PC-3 (cell line): ENCODE measurements at regions not wholly inside any gene's neighbourhood (a gene's known extent, or its start where the extent isn't known, plus 50 kb on each side); places are given as distances from the start of the nearest gene placed in this dataset.

Experiments used
- ATAC-seq: fragments of 200-7000 bp; cut with Tn5 transposase; 2 replicates; pipeline ENCODE4 v1.9.1; 2020; ENCODE audit warnings: mild to moderate bottlenecking, moderate library complexity
- BruUV-seq: library from RNA; stranded (reverse); fragments of 400-500 nt; replicated peaks from 2 replicates; lab custom pipeline; 2021; lab: Mats Ljungman, UMichigan
- CTCF ChIA-PET: fragments of 300-600 bp; sonication (Branson Sonifier 250); formaldehyde crosslinking; loops from one replicate; lab custom pipeline; 2022; ENCODE audit warnings: antibody characterized with exemption; lab: Charles Lee
- POLR2A ChIA-PET: fragments of 300-600 bp; sonication (Branson Sonifier 250); formaldehyde crosslinking; loops from one replicate; lab custom pipeline; 2022; ENCODE audit warnings: antibody characterized with exemption; ENCODE audit not compliant: unreplicated experiment; lab: Charles Lee
- DNase-seq: peaks from one replicate; pipeline ENCODE4 v3.0.0-alpha.2; 2015
- H2AFZ ChIP-seq: fragments of 300-600 bp; sonication (generic); 2 replicates; pipeline ENCODE4 v1.6.0; 2016; ENCODE audit warnings: antibody characterized with exemption, low read length
- H3F3A ChIP-seq: fragments of 300-600 bp; sonication (generic); one replicate; pipeline ENCODE4 v1.6.0; 2017; ENCODE audit warnings: antibody characterized with exemption, low read length, control low read depth, mild to moderate bottlenecking; ENCODE audit not compliant: unreplicated experiment
- H3K27ac ChIP-seq: fragments of 300-600 bp; sonication (generic); 2 replicates; pipeline ENCODE4 v1.5.1; 2016; ENCODE audit warnings: mild to moderate bottlenecking, low read length
- H3K27me3 ChIP-seq: fragments of 300-600 bp; sonication (generic); 2 replicates; pipeline ENCODE4 v1.6.1; 2016; ENCODE audit warnings: low read length, mixed read lengths
- H3K36me3 ChIP-seq: fragments of 300-600 bp; sonication (generic); 2 replicates; pipeline ENCODE4 v1.6.1; 2016; ENCODE audit warnings: low read depth, mixed run types, low read length, mixed read lengths
- H3K4me1 ChIP-seq: fragments of 300-600 bp; sonication (generic); 2 replicates; pipeline ENCODE4 v1.5.1; 2016; ENCODE audit warnings: low read length; ENCODE audit not compliant: insufficient read depth
- H3K4me2 ChIP-seq: fragments of 300-600 bp; sonication (generic); 2 replicates; pipeline ENCODE4 v1.6.0; 2016; ENCODE audit warnings: low read length
- H3K4me3 ChIP-seq: fragments of 300-600 bp; sonication (generic); 2 replicates; pipeline ENCODE4 v1.5.1; 2016; ENCODE audit warnings: mild to moderate bottlenecking, low read length, mixed read lengths
- H3K79me2 ChIP-seq: fragments of 300-600 bp; sonication (generic); 2 replicates; pipeline ENCODE4 v1.6.1; 2017; ENCODE audit warnings: low read length, mixed read lengths
- H3K9ac ChIP-seq: fragments of 300-600 bp; sonication (generic); 2 replicates; pipeline ENCODE4 v1.6.0; 2016; ENCODE audit warnings: mild to moderate bottlenecking, low read length
- H3K9me2 ChIP-seq: fragments of 300-600 bp; sonication (generic); replicated peaks from 2 replicates; pipeline ENCODE4 v1.6.1; 2016; ENCODE audit warnings: mixed run types, low read length, mixed read lengths
- H3K9me3 ChIP-seq: fragments of 300-600 bp; sonication (generic); 2 replicates; pipeline ENCODE4 v1.6.1; 2016; ENCODE audit warnings: low read length, mixed read lengths
- H4K20me1 ChIP-seq: fragments of 300-600 bp; sonication (generic); 2 replicates; pipeline ENCODE4 v1.6.1; 2016; ENCODE audit warnings: low read length, mixed read lengths
- CTCF ChIP-seq: fragments of 300-600 bp; sonication (generic); conservative IDR thresholded peaks from 2 replicates; pipeline ENCODE4 v1.5.1; 2017; ENCODE audit warnings: antibody characterized with exemption, low read depth, mild to moderate bottlenecking, low read length
- EZH2 ChIP-seq: fragments of 300-600 bp; sonication (generic); IDR thresholded peaks from one replicate; pipeline ENCODE4 v1.6.1; 2017; ENCODE audit warnings: antibody characterized with exemption, mild to moderate bottlenecking, low read length; ENCODE audit not compliant: unreplicated experiment
- EZH2phosphoT487 ChIP-seq: fragments of 300-600 bp; sonication (generic); IDR thresholded peaks from 2 replicates; pipeline ENCODE4 v1.6.1; 2018; ENCODE audit warnings: mild to moderate bottlenecking, antibody characterized with exemption, low read length, borderline replicate concordance
- intact Hi-C: fragments of 100-400 bp; cut with micrococcal nuclease; formaldehyde crosslinking; loops from 2 replicates; pipeline ENCODE4 v1.9.0; 2023

GRCh38 chr1:166353213-166353612 is 186.4 kb upstream of the FAM78B start:
- H3K4me1 ChIP-seq: no peaks in the 10 kb centered on the region
- H2AFZ ChIP-seq: no peak overlapping the region
- no peak overlapping the region for H3K9ac ChIP-seq
- no TSS peak for BruUV-seq
- H3K4me2 ChIP-seq: no peak overlapping the region
- no peak overlapping the region for H3K27ac ChIP-seq
- ChIA-PET CTCF (no interaction called here), POLR2A (no interaction called here)
- ATAC-seq (no peak), DNase-seq (no peak)
- no peaks in the 10 kb centered on the region for H4K20me1 ChIP-seq
- no peaks in the 10 kb centered on the region for H3K9me2 ChIP-seq
- no peaks in the 10 kb centered on the region for H3K36me3 ChIP-seq
- intact Hi-C loops: no loop called here
- H3F3A ChIP-seq: no peaks in the 10 kb centered on the region
- TF ChIP-seq EZH2phosphoT487 (no peak), EZH2 (no peak), CTCF (no peak)
- H3K4me3 ChIP-seq: no peak overlapping the region
- no peaks in the 10 kb centered on the region for H3K9me3 ChIP-seq
- H3K27me3 ChIP-seq: peaks cover 42% of the 10 kb centered on the region
- H3K79me2 ChIP-seq: no peaks in the 10 kb centered on the region

- ChIA-PET POLR2A (no interaction called here), CTCF (no interaction called here)
- Histone ChIP-seq H2AFZ (no peak overlapping the region), H3K9me2 (no peaks in the 10 kb centered on the region), H3K27me3 (peaks cover 42% of the 10 kb centered on the region), H3K4me1 (no peaks in the 10 kb centered on the region), H3K4me3 (no peak overlapping the region), H3K9ac (no peak overlapping the region), H3K9me3 (no peaks in the 10 kb centered on the region), H3F3A (no peaks in the 10 kb centered on the region), H4K20me1 (no peaks in the 10 kb centered on the region), H3K4me2 (no peak overlapping the region), H3K79me2 (no peaks in the 10 kb centered on the region), H3K27ac (no peak overlapping the region), H3K36me3 (no peaks in the 10 kb centered on the region)
- no peak for TF ChIP-seq EZH2
- no peak for TF ChIP-seq CTCF
- TF ChIP-seq EZH2phosphoT487: no peak
- BruUV-seq: no TSS peak
- DNase-seq: peak; percentile 26
- no peak for ATAC-seq
- intact Hi-C loops: no loop called here
Measured at GRCh38 chr1:166354406-166354805, 187.6 kb upstream of the FAM78B start.

- POLR2A ChIA-PET: no interaction called here
- Histone ChIP-seq H3K27me3 (no peaks in the 10 kb centered on the region), H3K4me1 (no peaks in the 10 kb centered on the region), H3K9me3 (no peaks in the 10 kb centered on the region), H3K4me3 (no peak overlapping the region), H2AFZ (no peak overlapping the region), H3K9ac (no peak overlapping the region), H4K20me1 (no peaks in the 10 kb centered on the region), H3K4me2 (no peak overlapping the region), H3K36me3 (no peaks in the 10 kb centered on the region), H3K9me2 (no peaks in the 10 kb centered on the region), H3K79me2 (no peaks in the 10 kb centered on the region), H3F3A (no peaks in the 10 kb centered on the region), H3K27ac (no peak overlapping the region)
- CTCF ChIA-PET: no interaction called here
- intact Hi-C loops: no loop called here
- BruUV-seq: no TSS peak
- no peak for TF ChIP-seq EZH2
- TF ChIP-seq CTCF: no peak
- TF ChIP-seq EZH2phosphoT487: no peak
- DNase-seq (no peak), ATAC-seq (no peak)
Measured at GRCh38 chr1:166365081-166365480, 198.3 kb upstream of the FAM78B start.
